ENCODE measurements at regions not wholly inside any gene's neighbourhood (a gene's known extent, or its start where the extent isn't known, plus 50 kb on each side); places are given as distances from the start of the nearest gene placed in this dataset.

DNA sequence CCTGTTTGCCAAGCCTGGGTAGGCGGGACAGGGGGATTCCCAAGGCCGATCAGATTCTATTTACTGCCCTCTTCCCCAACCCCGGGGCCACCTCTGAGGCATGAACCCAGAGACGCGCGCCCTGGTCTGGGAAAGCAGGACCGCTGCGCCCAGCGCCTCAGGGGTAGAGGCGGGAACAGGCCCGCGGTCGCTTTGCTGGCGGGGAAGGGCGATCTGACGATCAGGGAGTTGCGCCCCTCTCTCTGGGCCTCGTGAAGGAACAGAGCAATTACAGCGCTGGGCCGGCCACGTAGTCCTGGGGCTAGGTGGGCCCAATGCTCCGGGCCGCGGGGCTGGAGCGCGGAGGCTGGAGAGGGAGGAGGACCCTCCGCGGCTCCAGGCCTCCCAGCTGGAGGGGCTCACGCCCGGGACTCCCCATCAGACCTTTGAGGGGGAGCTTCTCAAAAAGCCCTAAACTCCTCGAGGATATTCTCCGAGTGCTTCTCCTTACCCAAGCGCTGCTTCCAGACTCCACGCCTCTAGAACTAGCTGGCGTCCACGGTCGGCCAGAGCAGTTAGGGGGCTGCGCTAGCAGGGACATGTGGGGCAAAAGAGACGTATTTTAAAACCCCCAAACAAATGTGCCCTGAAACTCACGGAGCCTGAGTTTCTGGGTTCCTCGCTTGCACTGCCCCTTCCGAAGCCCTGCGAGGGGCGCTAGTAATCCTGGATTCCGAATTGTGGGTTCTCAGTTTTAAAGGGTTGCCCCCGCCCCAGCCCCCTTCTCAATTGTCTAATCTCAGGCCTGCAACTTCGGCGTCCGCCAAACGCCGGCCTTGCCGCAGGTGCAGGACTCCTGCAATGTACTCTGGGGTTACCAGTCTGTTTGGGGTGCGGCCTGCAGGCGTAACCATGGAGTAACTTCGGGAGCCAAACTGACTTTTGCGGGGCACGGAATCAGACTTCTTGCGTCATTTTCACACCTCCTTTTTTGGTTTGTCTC lies 57.6 kb downstream of the TMEM174 start:
- Histone ChIP-seq H3K36me3 (ENCODE audit: control insufficient read depth in 1 of 2, insufficient read depth in 2 of 2, low read length in 1 of 2) (no peaks in the 10 kb centered on the region), H3K9me3 (ENCODE audit: control insufficient read depth, low read length) (no peaks in the 10 kb centered on the region), H3K4me1 (ENCODE audit: control insufficient read depth in 1 of 2, insufficient read depth in 2 of 2, low read length in 2 of 2) (no peaks in the 10 kb centered on the region), H3K4me3 (ENCODE audit: low read length in 2 of 2) (no peak overlapping the region), H3K27me3 (ENCODE audit: control insufficient read depth in 1 of 2, insufficient read depth in 2 of 2, low read length in 1 of 2) (peaks cover 0 to 1% of the 10 kb centered on the region in 2 donors), H3K27ac (ENCODE audit: low read depth in 1 of 2, low read length in 2 of 2) (no peak overlapping the region)
- 73 to 84% methylated on average over 57 to 58 of the region's 58 CpGs for WGBS, 2 donors
- DNase-seq (no peak), ATAC-seq (ENCODE audit: low FRiP score) (no peak)
- intact Hi-C loops (cut with DNase I) = no loop called here

DNA sequence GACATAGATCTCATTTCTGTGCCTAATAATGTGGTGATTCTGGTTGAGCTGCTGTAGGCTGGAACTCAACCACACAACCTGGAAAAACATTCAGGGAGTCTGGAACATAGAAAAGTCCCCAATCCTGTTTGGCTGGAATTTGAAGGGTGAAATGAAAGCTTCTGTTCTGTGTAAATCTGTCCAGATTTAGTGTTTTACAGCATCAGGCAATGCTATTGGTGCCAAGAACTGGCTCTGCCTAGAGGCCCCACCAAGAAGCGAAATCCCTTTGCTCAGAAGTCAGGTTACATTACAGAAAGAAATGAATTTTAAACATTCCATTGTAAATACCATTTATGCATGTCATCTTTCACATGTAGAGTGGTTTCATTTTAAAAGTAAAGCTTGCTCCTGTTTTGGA lies 56.3 kb downstream of the TMEM174 start:
- H3K27ac ChIP-seq (ENCODE audit: low read depth in 1 of 2, low read length in 2 of 2) = no peak overlapping the region
- ATAC-seq (ENCODE audit: low FRiP score) (no peak), DNase-seq (no peak)
- 90 to 97% methylated on average over 1 of the region's 1 CpG for WGBS, 2 donors
- intact Hi-C loops (cut with DNase I) = no loop called here
- H3K9me3 ChIP-seq (ENCODE audit: control insufficient read depth, low read length) = no peaks in the 10 kb centered on the region
- peaks cover 0 to 1% of the 10 kb centered on the region in 2 donors for H3K27me3 ChIP-seq (ENCODE audit: control insufficient read depth in 1 of 2, insufficient read depth in 2 of 2, low read length in 1 of 2)
- H3K4me3 ChIP-seq (ENCODE audit: low read length in 2 of 2) = no peak overlapping the region
- H3K36me3 ChIP-seq (ENCODE audit: control insufficient read depth in 1 of 2, insufficient read depth in 2 of 2, low read length in 1 of 2) = no peaks in the 10 kb centered on the region
- no peaks in the 10 kb centered on the region for H3K4me1 ChIP-seq (ENCODE audit: control insufficient read depth in 1 of 2, insufficient read depth in 2 of 2, low read length in 2 of 2)

DNA sequence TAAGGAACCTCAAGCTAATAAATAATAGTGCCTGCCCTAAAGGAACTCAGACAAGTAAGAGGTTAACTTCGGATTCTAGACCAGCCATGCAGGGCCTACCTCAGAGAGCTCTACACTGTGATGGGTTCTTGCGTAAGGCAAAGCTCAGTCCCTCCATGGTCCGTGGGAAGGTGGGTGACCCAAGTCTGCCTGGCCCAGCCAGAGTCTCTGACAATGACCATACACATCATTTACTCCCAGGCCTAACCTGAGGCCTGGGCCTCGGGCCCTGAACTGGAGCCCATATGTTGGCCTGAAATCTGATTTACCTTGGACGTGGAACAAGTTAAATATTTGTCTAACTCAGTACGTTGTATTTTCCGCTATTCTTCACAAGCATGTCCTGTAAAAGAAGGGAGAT lies 55.1 kb downstream of the TMEM174 start:
- intact Hi-C loops (cut with DNase I) = no loop called here
- no peak for DNase-seq
- H3K27me3 ChIP-seq (ENCODE audit: control insufficient read depth in 1 of 2, insufficient read depth in 2 of 2, low read length in 1 of 2) = peaks cover 0 to 1% of the 10 kb centered on the region in 2 donors

More for the DNA sequence above, 55.1 kb downstream of the TMEM174 start:
- H3K27ac ChIP-seq (ENCODE audit: low read depth in 1 of 2, low read length in 2 of 2) = no peak overlapping the region
- H3K36me3 ChIP-seq (ENCODE audit: control insufficient read depth in 1 of 2, insufficient read depth in 2 of 2, low read length in 1 of 2) = no peaks in the 10 kb centered on the region
- H3K4me1 ChIP-seq (ENCODE audit: control insufficient read depth in 1 of 2, insufficient read depth in 2 of 2, low read length in 2 of 2) = no peaks in the 10 kb centered on the region
- H3K9me3 ChIP-seq (ENCODE audit: control insufficient read depth, low read length) = no peaks in the 10 kb centered on the region
- no peak overlapping the region for H3K4me3 ChIP-seq (ENCODE audit: low read length in 2 of 2)
- 61 to 64% methylated on average over 7 of the region's 7 CpGs for WGBS, 2 donors
- ATAC-seq (ENCODE audit: low FRiP score) = no peak

Data from aorta (tissue), 5 donors.